ENCODE measurements at regions not wholly inside any gene's neighbourhood (a gene's known extent, or its start where the extent isn't known, plus 50 kb on each side); places are given as distances from the start of the nearest gene placed in this dataset.

GRCh38 chrX:36534900-36535299 is 473.3 kb upstream of the FAM47C start:
- TF ChIP-seq, protein P1, sequence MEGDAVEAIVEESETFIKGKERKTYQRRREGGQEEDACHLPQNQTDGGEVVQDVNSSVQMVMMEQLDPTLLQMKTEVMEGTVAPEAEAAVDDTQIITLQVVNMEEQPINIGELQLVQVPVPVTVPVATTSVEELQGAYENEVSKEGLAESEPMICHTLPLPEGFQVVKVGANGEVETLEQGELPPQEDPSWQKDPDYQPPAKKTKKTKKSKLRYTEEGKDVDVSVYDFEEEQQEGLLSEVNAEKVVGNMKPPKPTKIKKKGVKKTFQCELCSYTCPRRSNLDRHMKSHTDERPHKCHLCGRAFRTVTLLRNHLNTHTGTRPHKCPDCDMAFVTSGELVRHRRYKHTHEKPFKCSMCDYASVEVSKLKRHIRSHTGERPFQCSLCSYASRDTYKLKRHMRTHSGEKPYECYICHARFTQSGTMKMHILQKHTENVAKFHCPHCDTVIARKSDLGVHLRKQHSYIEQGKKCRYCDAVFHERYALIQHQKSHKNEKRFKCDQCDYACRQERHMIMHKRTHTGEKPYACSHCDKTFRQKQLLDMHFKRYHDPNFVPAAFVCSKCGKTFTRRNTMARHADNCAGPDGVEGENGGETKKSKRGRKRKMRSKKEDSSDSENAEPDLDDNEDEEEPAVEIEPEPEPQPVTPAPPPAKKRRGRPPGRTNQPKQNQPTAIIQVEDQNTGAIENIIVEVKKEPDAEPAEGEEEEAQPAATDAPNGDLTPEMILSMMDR (IDR thresholded peaks at IDR 0.05; ENCODE audit: unreplicated experiment) = no peak
- Mint-ChIP-seq H3K9me3 (ENCODE audit: unreplicated experiment) (no peaks in the 10 kb centered on the region), H3K36me3 (ENCODE audit: low read depth, unreplicated experiment) (no peaks in the 10 kb centered on the region), H3K4me1 (ENCODE audit: unreplicated experiment) (peaks cover 10% of the 10 kb centered on the region), H3K27me3 (ENCODE audit: unreplicated experiment) (no peaks in the 10 kb centered on the region), H3K4me3 (ENCODE audit: unreplicated experiment) (no peak overlapping the region), H3K27ac (ENCODE audit: unreplicated experiment) (no peak overlapping the region)
- DNase-seq (ENCODE audit: low spot score) = no peak

DNA sequence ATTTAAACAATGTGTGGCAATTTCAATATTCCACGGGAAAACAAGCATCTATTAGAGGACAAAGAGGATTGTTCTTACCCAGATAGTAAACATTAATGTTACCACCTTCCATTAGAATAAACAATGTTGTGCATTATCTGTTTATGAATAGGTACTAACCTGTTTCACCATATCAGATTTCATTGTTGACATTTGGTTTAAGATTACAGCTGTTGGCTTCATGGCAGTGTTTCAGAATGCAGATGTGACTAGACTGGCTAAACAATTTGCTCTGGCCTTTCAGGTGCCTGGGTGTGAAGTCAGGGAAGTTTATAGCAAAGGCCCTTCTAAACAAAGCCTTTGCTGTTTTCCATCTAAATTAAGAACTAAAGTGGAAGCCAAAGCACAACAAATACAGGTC is 464.7 kb upstream of the FAM47C start:
- TF ChIP-seq, protein P1 (IDR thresholded peaks at IDR 0.05; ENCODE audit: unreplicated experiment) = no peak
- no peaks in the 10 kb centered on the region for H3K9me3 Mint-ChIP-seq (ENCODE audit: unreplicated experiment)
- no peak for DNase-seq (ENCODE audit: low spot score)

DNA sequence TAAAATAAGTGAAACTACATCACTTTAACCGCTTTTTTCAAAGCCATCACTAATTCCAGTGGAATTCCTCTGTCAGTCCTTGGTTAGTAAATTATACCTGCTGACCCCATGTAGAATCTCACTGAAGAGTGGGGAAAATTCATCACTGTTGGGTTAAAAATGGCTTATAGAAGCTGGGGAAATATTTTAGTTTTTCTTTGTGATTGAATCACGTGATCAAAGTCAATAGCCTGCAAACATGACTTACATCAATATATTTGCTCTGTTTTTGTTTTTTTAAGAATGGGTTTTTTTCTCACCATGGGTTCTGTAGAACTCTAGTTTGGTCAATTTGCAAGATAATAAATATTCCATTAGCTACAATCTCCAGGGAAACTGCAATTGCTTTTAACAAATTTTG is 445.2 kb upstream of the FAM47C start:
- TF ChIP-seq, protein P1 (IDR thresholded peaks at IDR 0.05; ENCODE audit: unreplicated experiment) = no peak
- Mint-ChIP-seq H3K4me1 (ENCODE audit: unreplicated experiment) (no peaks in the 10 kb centered on the region), H3K27ac (ENCODE audit: unreplicated experiment) (no peak overlapping the region), H3K27me3 (ENCODE audit: unreplicated experiment) (no peaks in the 10 kb centered on the region), H3K9me3 (ENCODE audit: unreplicated experiment) (no peaks in the 10 kb centered on the region), H3K4me3 (ENCODE audit: unreplicated experiment) (no peak overlapping the region), H3K36me3 (ENCODE audit: low read depth, unreplicated experiment) (no peaks in the 10 kb centered on the region)
- DNase-seq (ENCODE audit: low spot score) = no peak

More for the DNA sequence above, 464.7 kb upstream of the FAM47C start:
- H3K27me3 Mint-ChIP-seq (ENCODE audit: unreplicated experiment) = no peaks in the 10 kb centered on the region
- no peaks in the 10 kb centered on the region for H3K4me1 Mint-ChIP-seq (ENCODE audit: unreplicated experiment)
- H3K27ac Mint-ChIP-seq (ENCODE audit: unreplicated experiment) = no peak overlapping the region
- H3K4me3 Mint-ChIP-seq (ENCODE audit: unreplicated experiment) = no peak overlapping the region
- no peaks in the 10 kb centered on the region for H3K36me3 Mint-ChIP-seq (ENCODE audit: low read depth, unreplicated experiment)

DNA sequence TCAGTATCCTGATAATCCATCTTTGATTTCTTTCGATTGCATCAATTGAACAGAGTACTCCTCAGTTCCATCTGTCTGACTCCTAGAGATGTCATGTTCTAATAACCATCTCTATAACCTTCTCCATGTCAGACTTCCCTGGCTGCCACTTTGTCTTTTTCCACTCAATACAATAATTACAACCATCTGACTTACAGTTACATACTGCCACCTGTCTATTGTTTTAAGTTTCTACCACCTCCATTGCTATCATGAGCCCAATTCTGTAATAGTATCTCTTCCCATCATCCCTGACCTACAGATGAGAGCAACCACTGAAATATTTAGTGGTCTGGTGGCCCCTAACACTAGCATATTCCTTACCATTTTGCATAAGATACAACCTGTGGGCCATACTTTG is 439.2 kb upstream of the FAM47C start:
- no peak overlapping the region for H3K4me3 Mint-ChIP-seq (ENCODE audit: unreplicated experiment)
- H3K27ac Mint-ChIP-seq (ENCODE audit: unreplicated experiment) = no peak overlapping the region
- TF ChIP-seq, protein P1 (IDR thresholded peaks at IDR 0.05; ENCODE audit: unreplicated experiment) = no peak
- H3K4me1 Mint-ChIP-seq (ENCODE audit: unreplicated experiment) = no peaks in the 10 kb centered on the region
- no peak for DNase-seq (ENCODE audit: low spot score)
- H3K9me3 Mint-ChIP-seq (ENCODE audit: unreplicated experiment) = no peaks in the 10 kb centered on the region
- H3K27me3 Mint-ChIP-seq (ENCODE audit: unreplicated experiment) = no peaks in the 10 kb centered on the region
- H3K36me3 Mint-ChIP-seq (ENCODE audit: low read depth, unreplicated experiment) = no peaks in the 10 kb centered on the region

GRCh38 chrX:36573720-36574119 is 434.4 kb upstream of the FAM47C start:
- H3K36me3 Mint-ChIP-seq (ENCODE audit: low read depth, unreplicated experiment) = no peaks in the 10 kb centered on the region
- H3K9me3 Mint-ChIP-seq (ENCODE audit: unreplicated experiment) = no peaks in the 10 kb centered on the region
- H3K4me3 Mint-ChIP-seq (ENCODE audit: unreplicated experiment) = no peak overlapping the region
- no peaks in the 10 kb centered on the region for H3K27me3 Mint-ChIP-seq (ENCODE audit: unreplicated experiment)
- DNase-seq (ENCODE audit: low spot score) = no peak
- H3K4me1 Mint-ChIP-seq (ENCODE audit: unreplicated experiment) = no peaks in the 10 kb centered on the region
- no peak overlapping the region for H3K27ac Mint-ChIP-seq (ENCODE audit: unreplicated experiment)
- TF ChIP-seq, protein P1 (IDR thresholded peaks at IDR 0.05; ENCODE audit: unreplicated experiment) = no peak
